HG03439 (cell line): ENCODE measurements at regions not wholly inside any gene's neighbourhood (a gene's known extent, or its start where the extent isn't known, plus 50 kb on each side); places are given as distances from the start of the nearest gene placed in this dataset.

ENCODE experiments used
- ATAC-seq: cut with Tn5 transposase; IDR thresholded peaks from one replicate; pipeline ENCODE4 v1.9.1; 2021; ENCODE audit warnings: mild to moderate bottlenecking, moderate library complexity; ENCODE audit not compliant: unreplicated experiment

- no peak for ATAC-seq
Observed at GRCh38 chr12:91974541-91975085, 171.0 kb downstream of the BTG1 start.

GRCh38 chr12:91973813-91974212 is 171.8 kb downstream of the BTG1 start:
- no peak for ATAC-seq

GRCh38 chr12:91972896-91973295 is 172.8 kb downstream of the BTG1 start:
- ATAC-seq, result no peak

DNA sequence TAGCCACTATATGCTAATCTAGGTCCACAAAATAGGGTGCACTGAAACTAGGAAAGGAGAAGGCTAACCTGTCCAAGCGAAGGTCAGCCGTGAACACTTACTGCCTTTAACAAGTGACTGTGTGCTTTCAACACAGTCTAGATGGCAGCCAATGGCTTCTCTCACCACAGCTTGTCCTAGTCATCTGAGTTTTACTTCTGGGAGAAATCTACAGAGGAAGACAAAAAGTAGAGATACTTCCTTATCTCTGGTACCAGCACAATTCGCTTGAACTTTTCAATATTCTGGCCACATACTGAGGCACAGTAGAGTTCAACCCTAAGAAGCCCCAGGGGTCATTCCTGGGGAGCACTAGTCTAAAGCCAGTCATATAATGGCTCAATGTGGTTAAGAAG is 176.9 kb downstream of the BTG1 start:
- no peak for ATAC-seq

DNA sequence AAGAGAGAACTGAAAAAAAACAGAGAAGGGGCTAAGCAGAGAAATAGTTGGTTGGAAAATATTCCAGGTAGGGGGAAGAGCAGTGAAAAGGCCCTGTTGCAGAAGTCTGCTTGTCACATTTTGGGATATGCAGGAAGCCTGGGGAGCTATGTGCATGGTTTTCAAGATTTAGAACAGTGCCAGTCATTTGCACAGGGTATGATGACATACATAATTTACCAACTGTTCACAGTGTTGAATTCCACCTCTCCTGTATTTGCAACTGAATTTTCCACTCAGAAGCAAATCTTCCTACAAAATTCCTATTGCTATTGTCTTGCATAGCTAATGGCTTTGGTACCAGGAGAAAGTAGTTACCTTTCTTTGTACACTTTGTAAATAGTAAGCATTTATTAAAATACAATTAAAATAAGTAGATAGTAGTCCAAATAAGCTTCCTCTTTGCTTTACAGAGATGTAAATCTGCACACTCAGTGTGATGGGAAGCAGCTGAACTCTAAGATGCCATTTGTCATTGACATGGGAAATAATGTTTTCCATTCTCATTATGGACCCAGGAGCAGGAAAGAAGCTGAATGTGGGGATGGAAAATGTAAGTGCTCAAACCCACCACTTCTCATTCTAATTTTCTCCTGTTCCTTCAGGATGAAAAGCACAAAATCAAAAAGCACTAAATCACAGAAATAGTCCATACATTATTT is 177.4 kb downstream of the BTG1 start:
- ATAC-seq, result no peak

GRCh38 chr12:91967590-91967989 is 178.1 kb downstream of the BTG1 start:
- ATAC-seq, result no peak

- no peak for ATAC-seq
Observed at GRCh38 chr12:91965781-91966180, 179.9 kb downstream of the BTG1 start.

DNA sequence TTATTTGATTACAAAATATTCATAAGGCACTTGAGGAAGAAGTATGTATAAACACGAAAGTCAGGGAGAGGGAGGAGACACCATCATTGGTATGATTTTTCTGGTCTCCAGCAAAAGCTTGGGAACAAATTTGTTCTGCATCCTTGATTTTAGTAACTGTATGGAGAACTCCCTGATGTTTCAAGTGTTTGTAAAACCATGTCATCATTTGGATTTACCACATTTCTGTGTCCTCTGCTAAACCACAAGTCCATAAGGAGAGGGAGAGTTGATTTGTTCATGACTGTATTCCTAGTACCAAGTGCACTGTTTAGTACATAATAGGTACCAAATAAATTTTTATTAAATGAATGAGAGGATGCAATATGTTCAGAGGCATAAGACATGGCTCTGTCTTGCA is 181.1 kb downstream of the BTG1 start:
- no peak for ATAC-seq

DNA sequence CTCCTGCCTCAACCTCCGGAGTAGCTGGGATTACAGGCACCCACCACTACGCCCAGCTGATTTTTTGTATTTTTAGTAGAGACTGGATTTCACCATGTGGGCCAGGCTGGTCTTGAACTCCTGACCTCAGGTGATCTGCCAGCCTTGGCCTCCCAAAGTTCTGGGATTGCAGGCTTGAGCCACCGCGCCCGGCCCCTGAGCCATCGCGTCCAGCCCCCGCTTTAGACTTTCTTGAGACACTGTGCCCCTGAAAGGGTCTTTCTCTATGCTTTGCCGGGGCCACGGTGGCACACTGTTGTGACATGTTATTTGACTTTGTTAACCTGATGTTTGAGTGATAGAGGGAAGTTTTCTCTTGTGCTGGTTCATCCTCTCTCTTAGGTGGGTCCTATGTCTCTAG is 186.4 kb downstream of the BTG1 start:
- ATAC-seq, result no peak

- ATAC-seq, result no peak
Observed at GRCh38 chr12:91958816-91959215, 186.8 kb downstream of the BTG1 start.

- no peak for ATAC-seq
Observed at GRCh38 chr12:91954747-91955146, 190.9 kb downstream of the BTG1 start.

- ATAC-seq, result no peak
Observed at GRCh38 chr12:91954326-91954725, 191.3 kb downstream of the BTG1 start.

- ATAC-seq, result no peak
Observed at GRCh38 chr12:91952916-91953315, 192.7 kb downstream of the BTG1 start.

GRCh38 chr12:91951571-91951970 is 194.1 kb downstream of the BTG1 start:
- ATAC-seq, result no peak

DNA sequence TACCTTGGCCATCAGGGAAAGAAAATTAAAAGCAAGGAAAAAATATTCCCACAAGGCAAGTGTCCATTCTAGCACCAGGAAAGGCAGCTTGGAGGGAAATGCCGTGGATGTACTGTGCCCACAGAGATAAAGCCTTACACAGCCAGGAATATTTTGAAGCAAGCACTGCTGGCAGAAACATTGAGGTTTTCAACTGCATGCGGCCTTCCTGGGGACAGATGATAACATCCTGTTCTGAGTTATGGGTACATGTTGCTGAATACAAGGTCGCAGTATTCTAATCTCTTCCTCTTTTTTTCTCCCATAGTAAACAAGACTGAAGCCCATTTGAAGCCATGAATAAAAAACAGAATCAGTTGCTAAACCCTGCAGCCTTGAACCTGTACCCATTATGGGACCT is 197.1 kb downstream of the BTG1 start:
- no peak for ATAC-seq

- no peak for ATAC-seq
Observed at GRCh38 chr12:91947459-91947858, 198.2 kb downstream of the BTG1 start.

DNA sequence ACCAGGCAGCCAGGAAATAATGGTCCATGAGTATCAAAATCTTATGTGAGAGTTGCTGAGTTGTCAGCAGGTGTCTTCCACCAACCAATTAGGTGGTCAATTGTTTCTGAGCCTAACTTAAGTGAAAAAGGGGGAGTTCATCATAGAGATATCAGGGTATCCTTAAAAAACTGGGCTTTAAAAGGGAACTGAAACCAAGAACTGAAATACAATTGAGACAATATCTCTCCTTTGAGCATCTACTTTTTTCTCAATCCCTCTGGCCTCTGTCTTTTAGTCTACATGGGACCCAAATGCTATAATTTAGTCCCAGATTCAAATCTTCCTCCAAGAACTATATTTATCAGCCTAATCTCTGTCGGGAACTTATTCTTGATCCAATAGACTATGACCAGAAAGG is 201.0 kb downstream of the BTG1 start:
- no peak for ATAC-seq

- ATAC-seq, result no peak
Observed at GRCh38 chr12:91940826-91941570, 204.6 kb downstream of the BTG1 start.

DNA sequence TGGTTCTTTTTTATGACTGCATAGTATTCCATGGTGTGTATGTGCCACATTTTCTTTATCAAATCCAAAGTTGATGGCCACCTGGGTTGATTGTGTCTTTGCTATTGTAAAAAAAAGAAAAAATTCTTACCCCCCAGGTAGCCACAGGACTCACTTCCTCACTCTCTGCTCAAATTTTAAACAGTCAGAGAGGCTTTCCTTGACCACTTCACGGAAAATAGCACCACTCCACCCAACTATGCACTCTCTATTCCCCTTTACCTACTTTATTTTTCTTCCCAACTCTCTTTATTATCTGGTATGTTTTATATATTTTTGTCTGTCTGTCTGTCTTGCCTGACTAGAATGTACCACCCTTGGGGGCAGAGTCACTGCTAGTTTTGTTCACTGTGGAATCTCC is 205.3 kb downstream of the BTG1 start:
- ATAC-seq, result no peak

- ATAC-seq, result no peak
Observed at GRCh38 chr12:91937706-91938105, 207.9 kb downstream of the BTG1 start.

- no peak for ATAC-seq
Observed at GRCh38 chr12:91937009-91937408, 208.6 kb downstream of the BTG1 start.

DNA sequence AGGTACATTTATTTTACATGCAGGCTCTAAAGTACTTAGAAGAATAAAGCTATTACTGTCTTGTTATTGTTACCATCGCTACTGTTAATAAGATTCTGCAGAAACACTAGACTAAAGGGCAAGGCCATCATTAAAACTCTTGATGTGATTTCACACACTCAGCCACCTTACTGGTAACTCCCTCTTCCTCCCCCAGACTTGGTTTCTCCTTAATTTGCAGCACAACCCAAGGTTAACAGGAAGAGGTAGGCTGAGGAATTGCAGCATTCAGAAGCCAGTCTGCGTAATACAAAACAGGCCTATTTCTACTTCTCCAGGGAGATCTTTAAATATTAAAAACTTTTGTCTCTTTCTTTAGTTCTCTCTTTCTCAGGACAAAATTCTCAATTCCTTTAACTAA is 210.3 kb downstream of the BTG1 start:
- ATAC-seq, result no peak
